MCF 10A (cell line): ENCODE measurements at regions not wholly inside any gene's neighbourhood (a gene's known extent, or its start where the extent isn't known, plus 50 kb on each side); places are given as distances from the start of the nearest gene placed in this dataset.

Experiments
- BruUV-seq: library from RNA; stranded (reverse); fragments of 400-500 nt; replicated peaks from 2 replicates; lab custom pipeline; 2021; lab: Mats Ljungman, UMichigan
- CTCF ChIA-PET: fragments of 300-600 bp; sonication (Branson Sonifier 250); formaldehyde crosslinking; extraction: SDS; loops from one replicate; lab custom pipeline; 2021; ENCODE audit warnings: antibody characterized with exemption, inconsistent platforms; lab: Yijun Ruan, JAX
- POLR2A ChIA-PET: fragments of 300-600, 350-650 bp; sonication (Branson Sonifier 250); formaldehyde crosslinking; extraction: SDS; loops from one replicate; lab custom pipeline; 2020; ENCODE audit warnings: antibody characterized with exemption, inconsistent platforms; lab: Yijun Ruan, JAX
- DNase-seq: peaks from one replicate; pipeline ENCODE4 v3.0.0-alpha.2; 2018; ENCODE audit not compliant: unreplicated experiment
- H3K27ac Mint-ChIP-seq: one replicate; pipeline ENCODE4 v1.8.0; 2022; ENCODE audit warnings: mild to moderate bottlenecking, low read depth, mixed read lengths; ENCODE audit not compliant: unreplicated experiment
- H3K27me3 Mint-ChIP-seq: one replicate; pipeline ENCODE4 v1.8.0; 2022; ENCODE audit warnings: mixed read lengths; ENCODE audit not compliant: insufficient read depth, unreplicated experiment
- H3K36me3 Mint-ChIP-seq: one replicate; pipeline ENCODE4 v1.8.0; 2022; ENCODE audit warnings: mild to moderate bottlenecking, moderate library complexity, mixed read lengths; ENCODE audit not compliant: insufficient read depth, unreplicated experiment
- H3K4me1 Mint-ChIP-seq: one replicate; pipeline ENCODE4 v1.8.0; 2022; ENCODE audit warnings: mixed read lengths; ENCODE audit not compliant: insufficient read depth, unreplicated experiment
- H3K4me3 Mint-ChIP-seq: one replicate; pipeline ENCODE4 v1.8.0; 2022; ENCODE audit warnings: mild to moderate bottlenecking, moderate library complexity, mixed read lengths; ENCODE audit not compliant: unreplicated experiment
- H3K9me3 Mint-ChIP-seq: one replicate; pipeline ENCODE4 v1.8.0; 2022; ENCODE audit warnings: mixed read lengths; ENCODE audit not compliant: unreplicated experiment
- CTCF ChIP-seq: fragments of 200-600 bp; IDR thresholded peaks from one replicate; pipeline ENCODE4 v1.8.0; 2022; ENCODE audit warnings: antibody characterized with exemption, mild to moderate bottlenecking; ENCODE audit not compliant: unreplicated experiment
- intact Hi-C: fragments of 100-400 bp; cut with micrococcal nuclease; formaldehyde crosslinking; loops from 2 replicates; pipeline ENCODE4 v1.14.1; 2022

DNA sequence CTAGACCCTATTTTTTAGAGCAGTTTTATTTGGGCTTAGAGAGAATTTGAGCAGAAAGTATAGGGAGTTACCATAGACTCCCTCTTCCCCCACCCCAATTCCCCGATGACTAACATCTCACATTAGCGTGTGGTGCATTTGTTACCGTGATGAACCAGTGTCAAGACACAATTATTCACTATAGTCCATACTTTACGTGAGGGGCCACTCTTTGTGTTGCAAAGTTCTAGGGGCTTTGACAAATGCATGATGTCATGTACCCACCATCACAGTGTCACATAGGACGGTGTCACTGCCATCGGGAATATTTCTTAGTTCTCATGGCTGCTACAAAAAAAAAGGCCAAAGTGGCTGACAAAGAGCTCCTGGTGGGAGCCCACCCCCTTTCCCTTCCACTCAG is 119.1 kb downstream of the PHETA1 start:
- Mint-ChIP-seq H3K36me3 (no peaks in the 10 kb centered on the region), H3K9me3 (no peaks in the 10 kb centered on the region), H3K27ac (no peak overlapping the region), H3K27me3 (peaks cover 36% of the 10 kb centered on the region), H3K4me3 (no peak overlapping the region), H3K4me1 (peaks cover 6% of the 10 kb centered on the region)
- TF ChIP-seq CTCF, result no peak
- no TSS peak for BruUV-seq
- no peak for DNase-seq
- intact Hi-C loops, result no loop called here
- ChIA-PET CTCF (interaction anchor here (0.6 kb wide), 1 partner anchor 223 kb away, joined by 3 read pairs; no protein-coding TSS in a partner anchor), POLR2A (no interaction called here)

- Mint-ChIP-seq H3K9me3 (no peaks in the 10 kb centered on the region), H3K27ac (no peak overlapping the region), H3K36me3 (no peaks in the 10 kb centered on the region), H3K27me3 (peaks cover 28% of the 10 kb centered on the region), H3K4me1 (peaks cover 6% of the 10 kb centered on the region), H3K4me3 (no peak overlapping the region)
- no TSS peak for BruUV-seq
- POLR2A ChIA-PET, result interaction anchor here (0.9 kb wide), 1 partner anchor 252 kb away, joined by 3 read pairs; no protein-coding TSS in a partner anchor
- no peak for TF ChIP-seq CTCF
- intact Hi-C loops, result no loop called here
- CTCF ChIA-PET, result interaction anchor here (0.7 kb wide), 1 partner anchor 313 kb away, joined by 3 read pairs; no protein-coding TSS in a partner anchor
- DNase-seq, result peak; percentile 74
Observed at GRCh38 chr12:111249018-111249370, 119.9 kb downstream of the PHETA1 start.

DNA sequence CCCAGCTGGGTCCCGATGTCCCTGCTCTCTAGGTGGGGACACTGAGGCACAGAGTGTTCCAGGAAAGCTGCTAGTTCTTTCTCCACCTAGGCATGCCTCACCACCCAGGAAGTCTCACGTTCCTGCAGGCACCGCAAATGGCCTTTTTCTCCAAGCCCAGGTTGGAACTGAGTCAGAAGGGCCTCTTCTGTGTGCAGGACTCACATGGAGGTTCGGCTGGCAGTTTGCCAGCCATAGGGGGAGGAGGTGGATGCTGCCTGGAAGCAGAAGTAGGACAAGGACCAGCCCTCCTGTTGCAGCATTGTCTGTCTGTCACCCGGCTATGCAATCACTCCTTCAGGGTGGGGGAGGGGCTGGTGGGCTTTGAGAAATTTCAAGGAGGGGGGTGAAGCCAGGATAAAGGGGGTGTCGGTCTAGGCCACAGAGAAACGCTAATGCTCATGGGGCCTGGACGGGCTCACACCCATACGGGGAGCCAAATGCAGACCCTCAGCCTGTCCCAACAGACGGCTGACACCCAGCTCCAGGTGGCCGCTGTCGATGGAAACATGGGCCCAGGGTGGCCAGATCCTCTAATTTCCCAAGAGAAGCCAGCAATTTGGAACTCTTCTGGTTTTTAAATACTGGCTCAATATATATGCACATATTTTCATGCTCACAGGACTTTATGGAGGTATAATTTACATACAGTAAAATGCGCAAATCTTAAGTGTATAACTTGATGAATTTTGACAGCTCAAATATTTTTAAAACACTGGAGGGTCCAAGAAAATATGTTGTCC is 120.5 kb downstream of the PHETA1 start:
- CTCF ChIA-PET, result interaction anchor here (0.7 kb wide), 1 partner anchor 312 kb away, joined by 3 read pairs; no protein-coding TSS in a partner anchor
- no TSS peak for BruUV-seq
- no peaks in the 10 kb centered on the region for H3K9me3 Mint-ChIP-seq
- peaks cover 6% of the 10 kb centered on the region for H3K4me1 Mint-ChIP-seq
- intact Hi-C loops, result no loop called here
- H3K36me3 Mint-ChIP-seq, result no peaks in the 10 kb centered on the region
- H3K4me3 Mint-ChIP-seq, result no peak overlapping the region
- no peak overlapping the region for H3K27ac Mint-ChIP-seq
- DNase-seq, result peak; percentile 83
- POLR2A ChIA-PET, result interaction anchor here (0.9 kb wide), 1 partner anchor 252 kb away, joined by 3 read pairs; no protein-coding TSS in a partner anchor
- H3K27me3 Mint-ChIP-seq, result peaks cover 23% of the 10 kb centered on the region
- TF ChIP-seq CTCF, result no peak

DNA sequence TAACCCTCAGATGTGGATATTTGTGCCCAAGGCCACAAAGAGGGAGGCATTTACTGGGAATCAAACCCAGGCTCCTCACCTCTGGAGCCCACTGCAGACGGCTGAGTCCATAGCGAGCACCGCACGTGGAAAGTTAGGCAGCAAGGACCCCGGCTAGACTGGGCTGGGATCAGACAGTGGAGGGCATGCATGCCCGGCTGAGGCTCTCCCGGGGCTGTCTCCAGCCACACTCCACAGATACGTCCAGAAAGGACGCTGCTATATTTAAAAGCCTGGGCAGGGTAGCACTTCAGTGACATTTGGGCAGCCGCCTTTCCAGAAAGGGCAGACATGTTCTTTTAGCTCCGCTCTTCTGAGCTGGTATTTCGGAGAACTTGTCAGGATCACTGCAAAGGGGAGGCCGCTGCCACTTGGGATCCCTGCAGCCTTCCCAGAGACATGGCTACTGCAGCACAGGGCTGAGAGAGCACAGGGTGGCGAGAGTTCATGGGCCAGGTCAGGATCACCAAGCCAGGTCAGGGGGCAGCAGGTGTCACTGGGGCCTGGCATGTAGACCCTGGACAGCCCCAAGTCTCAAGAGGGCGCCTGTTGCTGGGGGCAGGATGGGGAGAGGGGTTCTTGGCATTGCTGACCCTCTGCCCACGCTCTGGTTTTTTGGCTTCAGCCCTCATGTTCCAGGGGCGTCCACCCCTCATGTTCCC is 121.7 kb downstream of the PHETA1 start:
- Mint-ChIP-seq H3K4me3 (no peak overlapping the region), H3K9me3 (no peaks in the 10 kb centered on the region), H3K27me3 (peaks cover 12% of the 10 kb centered on the region), H3K36me3 (no peaks in the 10 kb centered on the region), H3K4me1 (peaks cover 6% of the 10 kb centered on the region), H3K27ac (no peak overlapping the region)
- TF ChIP-seq CTCF, result no peak
- DNase-seq, result no peak
- ChIA-PET POLR2A (interaction anchor here (0.6 kb wide), 1 partner anchor 9 kb away, joined by 3 read pairs; no protein-coding TSS in a partner anchor), CTCF (no interaction called here)
- intact Hi-C loops, result no loop called here
- BruUV-seq, result no TSS peak
